SK-N-SH (cell line): ENCODE measurements at regions not wholly inside any gene's neighbourhood (a gene's known extent, or its start where the extent isn't known, plus 50 kb on each side); places are given as distances from the start of the nearest gene placed in this dataset.

Source experiments
- GABPA ChIP-seq: IDR thresholded peaks from 2 replicates; pipeline ENCODE4 v1.4.0; 2012; ENCODE audit warnings: low read depth, mild to moderate bottlenecking
- POLR2AphosphoS5 ChIP-seq: IDR thresholded peaks from 2 replicates; pipeline ENCODE4 v1.6.1; 2012; ENCODE audit warnings: low read depth, low read length
- REST ChIP-seq: IDR thresholded peaks from 2 replicates; pipeline ENCODE4 v1.6.1; 2012; ENCODE audit warnings: mild to moderate bottlenecking, low read depth, low read length, moderate library complexity
- SMC3 ChIP-seq: IDR thresholded peaks from 2 replicates; pipeline ENCODE4 v1.6.1; 2012; ENCODE audit warnings: low read depth, low read length, improper control_type of control experiment
- TAF1 ChIP-seq: IDR thresholded peaks from 2 replicates; pipeline ENCODE4 v1.6.1; 2012; ENCODE audit warnings: low read depth, mild to moderate bottlenecking, low read length, moderate library complexity, borderline replicate concordance
- TF ChIP-seq, protein P1 (sequence below): fragments of 200-600 bp; sonication (generic); IDR thresholded peaks from 2 replicates; pipeline ENCODE4 v1.6.1; 2017; ENCODE audit warnings: antibody characterized with exemption, mild to moderate bottlenecking, moderate library complexity

DNA sequence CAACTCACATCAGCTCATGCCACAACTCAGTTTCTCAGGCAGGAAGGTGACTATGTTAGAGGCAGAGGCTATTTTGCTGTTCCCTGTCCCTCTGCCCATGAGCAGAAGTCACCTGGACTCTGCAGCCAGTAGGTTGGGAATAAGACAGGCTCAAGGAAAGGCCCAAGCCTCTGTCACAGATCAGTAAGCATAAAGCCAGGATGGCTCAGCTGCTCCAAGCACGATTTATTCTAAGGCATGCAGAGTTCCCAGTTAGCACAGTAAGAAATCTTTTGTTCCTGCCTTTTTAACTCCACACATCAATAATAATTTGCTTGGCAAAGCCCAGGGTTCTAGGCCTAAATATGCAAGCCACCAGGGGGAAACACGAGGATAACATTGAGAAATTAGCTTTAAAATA is 249.0 kb upstream of the ADRA1B start:
- TF ChIP-seq POLR2AphosphoS5 (no peak), GABPA (no peak), TAF1 (no peak), REST (no peak), SMC3 (no peak)
- TF ChIP-seq, protein P1, sequence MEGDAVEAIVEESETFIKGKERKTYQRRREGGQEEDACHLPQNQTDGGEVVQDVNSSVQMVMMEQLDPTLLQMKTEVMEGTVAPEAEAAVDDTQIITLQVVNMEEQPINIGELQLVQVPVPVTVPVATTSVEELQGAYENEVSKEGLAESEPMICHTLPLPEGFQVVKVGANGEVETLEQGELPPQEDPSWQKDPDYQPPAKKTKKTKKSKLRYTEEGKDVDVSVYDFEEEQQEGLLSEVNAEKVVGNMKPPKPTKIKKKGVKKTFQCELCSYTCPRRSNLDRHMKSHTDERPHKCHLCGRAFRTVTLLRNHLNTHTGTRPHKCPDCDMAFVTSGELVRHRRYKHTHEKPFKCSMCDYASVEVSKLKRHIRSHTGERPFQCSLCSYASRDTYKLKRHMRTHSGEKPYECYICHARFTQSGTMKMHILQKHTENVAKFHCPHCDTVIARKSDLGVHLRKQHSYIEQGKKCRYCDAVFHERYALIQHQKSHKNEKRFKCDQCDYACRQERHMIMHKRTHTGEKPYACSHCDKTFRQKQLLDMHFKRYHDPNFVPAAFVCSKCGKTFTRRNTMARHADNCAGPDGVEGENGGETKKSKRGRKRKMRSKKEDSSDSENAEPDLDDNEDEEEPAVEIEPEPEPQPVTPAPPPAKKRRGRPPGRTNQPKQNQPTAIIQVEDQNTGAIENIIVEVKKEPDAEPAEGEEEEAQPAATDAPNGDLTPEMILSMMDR: no peak
